Right renal cortex interstitium (tissue), 3 donors: ENCODE measurements at regions not wholly inside any gene's neighbourhood (a gene's known extent, or its start where the extent isn't known, plus 50 kb on each side); places are given as distances from the start of the nearest gene placed in this dataset.
"Not testable (repeated sequence)": the region's sequence is repeated elsewhere in the genome, so short reads cannot be mapped to it uniquely, and the experiment has no call there.

Experiments
- DNase-seq, 3 donors: peaks; one replicate each; pipeline ENCODE4 v3.0.0-alpha.2; 2013; ENCODE audit warnings: low read depth in 3 of 3, low spot score in 2 of 3

GRCh38 chr14:24744641-24745040 is 110.7 kb upstream of the GZMB start:
- DNase-seq: no peak

GRCh38 chr14:24741871-24742270 is 107.9 kb upstream of the GZMB start:
- no peak for DNase-seq

- DNase-seq: no peak
Observed at GRCh38 chr14:24735984-24736630, 102.1 kb upstream of the GZMB start.

GRCh38 chr14:24734917-24735500 is 101.0 kb upstream of the GZMB start:
- peak; percentile 39 to 49 (median 40) for DNase-seq

GRCh38 chr14:24726480-24726879 is 92.5 kb upstream of the GZMB start:
- no peak for DNase-seq

- DNase-seq: no peak
Observed at GRCh38 chr14:24725311-24725710, 91.3 kb upstream of the GZMB start.

- no peak for DNase-seq
Observed at GRCh38 chr14:24721775-24722174, 87.8 kb upstream of the GZMB start.

GRCh38 chr14:24715239-24715638 is 81.2 kb upstream of the GZMB start:
- DNase-seq: no peak

GRCh38 chr14:24713404-24713803 is 79.4 kb upstream of the GZMB start:
- DNase-seq: no peak

GRCh38 chr14:24712909-24713308 is 78.9 kb upstream of the GZMB start:
- DNase-seq: no peak

- DNase-seq: no peak
Observed at GRCh38 chr14:24712374-24712773, 78.4 kb upstream of the GZMB start.

- DNase-seq: peak in 1 of 3 donors; percentile 50
Observed at GRCh38 chr14:24710403-24711112, 76.6 kb upstream of the GZMB start.

GRCh38 chr14:24708684-24709083 is 74.7 kb upstream of the GZMB start:
- no peak for DNase-seq

- no peak for DNase-seq
Observed at GRCh38 chr14:24706351-24706750, 72.4 kb upstream of the GZMB start.

- no peak for DNase-seq
Observed at GRCh38 chr14:24705840-24706239, 71.8 kb upstream of the GZMB start.

GRCh38 chr14:24701062-24701461 is 67.1 kb upstream of the GZMB start:
- no peak for DNase-seq

GRCh38 chr14:24700511-24700910 is 66.5 kb upstream of the GZMB start:
- no peak for DNase-seq

- no peak for DNase-seq
Observed at GRCh38 chr14:24699052-24699451, 65.1 kb upstream of the GZMB start.

GRCh38 chr14:24696280-24696920 is 62.4 kb upstream of the GZMB start:
- DNase-seq: not testable (repeated sequence)

- no peak for DNase-seq
Observed at GRCh38 chr14:24695265-24696241, 61.6 kb upstream of the GZMB start.
